ENCODE measurements at regions not wholly inside any gene's neighbourhood (a gene's known extent, or its start where the extent isn't known, plus 50 kb on each side); places are given as distances from the start of the nearest gene placed in this dataset.

DNA sequence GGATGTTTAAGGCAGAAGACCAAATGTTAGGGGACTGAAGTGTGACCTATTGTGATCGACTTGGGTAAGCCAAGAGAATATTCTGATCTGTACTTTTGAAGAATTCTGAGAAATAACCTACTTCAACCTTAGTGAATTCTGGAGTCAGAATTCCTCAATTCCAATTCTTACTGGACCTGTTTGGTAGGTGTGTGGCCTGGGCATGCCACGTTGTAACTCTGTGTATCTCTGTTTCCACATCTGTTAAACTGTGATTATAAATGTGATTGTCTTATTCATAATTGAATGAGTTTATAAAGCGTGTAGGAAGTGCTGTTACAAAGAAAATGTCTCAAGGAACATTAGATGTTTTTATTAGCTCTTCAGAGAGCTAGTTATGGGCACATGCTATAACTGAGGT, 64.5 kb downstream of the TUSC1 start:
- DNase-seq (ENCODE audit: low spot score in 2 of 2) = no peak
- H3K36me3 ChIP-seq (replicated peaks) = no peaks in the 10 kb centered on the region
- no peaks in the 10 kb centered on the region; the same call in 1 of the 2 replicates for H3K4me1 ChIP-seq
- no peak overlapping the region for H3K4me3 ChIP-seq
- H3K9me3 ChIP-seq = no peaks in the 10 kb centered on the region
- no peaks in the 10 kb centered on the region for H3K27me3 ChIP-seq (ENCODE audit: low read depth)
- in situ Hi-C loops (cut with MboI; ENCODE audit: low sequenced_read_pairs) = no loop called here

DNA sequence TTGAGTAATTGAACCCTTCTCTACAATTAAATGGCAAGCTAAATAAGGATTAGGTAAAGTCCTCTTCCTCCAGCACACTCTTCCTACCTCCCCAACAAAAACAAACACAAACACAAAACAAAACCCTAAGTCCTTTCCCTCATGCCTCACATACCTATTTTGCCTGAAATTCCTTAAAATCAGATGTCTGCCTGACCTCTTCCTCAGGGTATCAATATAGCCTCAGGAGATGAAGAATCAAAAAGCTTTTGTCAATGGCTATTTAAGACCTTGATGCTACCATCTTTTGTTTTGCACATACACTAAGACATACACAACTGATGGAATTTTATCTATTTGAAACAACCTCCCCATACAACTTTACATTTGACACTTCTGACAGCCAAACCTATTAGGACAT, 75.1 kb downstream of the TUSC1 start:
- no peak for DNase-seq (ENCODE audit: low spot score in 2 of 2)
- H3K4me3 ChIP-seq = no peak overlapping the region
- no peaks in the 10 kb centered on the region for H3K9me3 ChIP-seq
- no peaks in the 10 kb centered on the region for H3K4me1 ChIP-seq
- in situ Hi-C loops (cut with MboI; ENCODE audit: low sequenced_read_pairs) = no loop called here
- H3K36me3 ChIP-seq (replicated peaks) = no peaks in the 10 kb centered on the region
- no peaks in the 10 kb centered on the region for H3K27me3 ChIP-seq (ENCODE audit: low read depth)

DNA sequence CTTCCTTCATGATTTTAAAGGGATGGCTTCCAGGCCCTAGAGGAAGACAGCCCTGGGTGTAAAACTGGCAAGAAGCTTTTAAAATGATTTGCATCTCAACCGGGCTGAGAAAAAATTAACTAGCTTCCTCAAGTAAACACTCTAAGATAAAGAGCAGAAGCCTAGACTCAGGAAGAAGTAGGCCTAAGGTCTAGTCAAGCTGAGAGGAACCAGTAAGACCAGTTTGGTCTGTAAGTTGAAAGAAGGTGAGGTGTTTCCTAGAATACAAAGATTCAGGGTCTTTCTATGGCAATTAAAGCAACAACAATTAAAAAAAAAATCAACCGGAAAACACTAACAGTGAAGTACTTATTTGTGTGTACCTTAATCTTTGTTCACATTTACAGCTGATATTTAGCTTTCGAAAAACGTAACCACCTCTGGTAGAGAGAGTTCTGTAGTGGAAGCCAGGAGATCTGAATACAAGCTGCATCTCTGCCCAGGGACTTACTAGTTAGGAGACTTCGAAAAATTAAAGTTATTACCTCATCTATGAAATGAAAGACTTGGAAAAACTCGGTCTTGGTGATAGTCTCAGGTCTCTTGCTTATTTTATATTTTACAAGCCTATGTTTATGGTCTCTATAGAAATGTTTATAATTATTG, 75.7 kb downstream of the TUSC1 start:
- no peaks in the 10 kb centered on the region for H3K27me3 ChIP-seq (ENCODE audit: low read depth)
- no peak overlapping the region for H3K4me3 ChIP-seq
- H3K4me1 ChIP-seq = no peaks in the 10 kb centered on the region
- H3K9me3 ChIP-seq = no peaks in the 10 kb centered on the region; the same call in 1 of the 2 replicates
- no peak for DNase-seq (ENCODE audit: low spot score in 2 of 2)
- H3K36me3 ChIP-seq (replicated peaks) = no peaks in the 10 kb centered on the region
- in situ Hi-C loops (cut with MboI; ENCODE audit: low sequenced_read_pairs) = no loop called here

DNA sequence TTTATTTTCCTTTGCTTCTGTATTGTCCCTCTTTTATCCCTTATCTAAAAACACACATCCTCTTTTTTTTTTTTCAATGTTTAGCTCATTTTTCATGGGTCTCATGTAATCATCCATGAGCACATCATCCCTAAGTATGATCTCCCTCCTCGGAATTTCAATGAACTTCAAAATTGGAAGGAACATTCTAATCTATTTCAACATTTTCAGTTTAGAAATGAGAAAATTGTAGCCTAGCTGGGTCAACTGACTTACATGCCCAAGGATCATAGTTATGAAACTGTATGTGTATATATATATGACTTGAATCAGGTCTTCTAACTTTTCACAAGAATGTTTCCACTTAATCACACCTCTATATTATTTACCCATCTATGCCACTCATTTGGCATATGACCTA, 77.7 kb downstream of the TUSC1 start:
- in situ Hi-C loops (cut with MboI; ENCODE audit: low sequenced_read_pairs) = no loop called here
- Histone ChIP-seq H3K4me3 (no peak overlapping the region), H3K27me3 (ENCODE audit: low read depth) (no peaks in the 10 kb centered on the region), H3K36me3 (replicated peaks) (no peaks in the 10 kb centered on the region), H3K4me1 (no peaks in the 10 kb centered on the region), H3K9me3 (no peaks in the 10 kb centered on the region; the same call in 1 of the 2 replicates)
- DNase-seq (ENCODE audit: low spot score in 2 of 2) = no peak

DNA sequence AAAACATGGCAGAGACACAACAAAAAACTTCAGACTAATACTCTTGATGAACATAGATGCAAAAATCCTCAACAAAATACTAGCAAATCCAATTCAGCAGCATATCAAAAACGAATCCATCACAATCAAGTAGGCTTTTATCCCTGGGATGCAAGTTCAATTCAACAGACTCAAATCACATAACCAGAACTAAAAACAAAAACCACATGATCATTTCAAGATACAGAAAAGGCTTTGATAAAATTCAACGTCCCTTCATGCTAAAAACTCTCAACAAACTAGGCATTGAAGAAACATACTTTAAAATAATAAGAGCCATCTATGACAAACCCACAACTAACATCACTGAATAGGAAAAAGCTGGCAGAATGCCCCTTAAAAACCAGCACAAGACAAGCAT, 93.6 kb downstream of the TUSC1 start:
- DNase-seq (ENCODE audit: low spot score in 2 of 2) = no peak
- in situ Hi-C loops (cut with MboI; ENCODE audit: low sequenced_read_pairs) = no loop called here
- H3K27me3 ChIP-seq (ENCODE audit: low read depth) = no peaks in the 10 kb centered on the region
- H3K4me3 ChIP-seq = no peak overlapping the region
- 0 out of 2 replicates have a peak, but pooled peaks cover 2% of the 10 kb centered on the region for H3K9me3 ChIP-seq
- H3K4me1 ChIP-seq = no peaks in the 10 kb centered on the region
- no peaks in the 10 kb centered on the region for H3K36me3 ChIP-seq (replicated peaks)

DNA sequence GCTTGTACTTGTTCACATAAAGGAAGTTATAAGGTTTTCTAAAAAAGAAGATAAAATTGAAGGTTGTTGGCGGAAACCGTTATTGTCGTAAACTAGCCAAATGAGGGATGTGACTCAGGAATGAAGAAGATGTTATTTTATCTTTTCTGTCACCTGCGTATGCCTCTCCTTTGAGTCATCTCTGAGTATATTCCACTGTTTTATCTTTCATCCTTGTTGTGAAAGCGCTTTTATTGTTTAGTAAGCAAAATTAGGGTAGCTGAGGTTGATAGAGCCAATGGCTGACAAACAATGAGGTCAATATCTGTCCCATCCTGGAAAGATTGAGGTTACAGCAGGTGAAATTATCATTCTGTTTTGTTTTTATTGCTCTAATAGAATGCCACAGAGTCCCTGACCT, 105.0 kb downstream of the TUSC1 start:
- Histone ChIP-seq H3K4me3 (no peak overlapping the region), H3K4me1 (no peaks in the 10 kb centered on the region)

DNA sequence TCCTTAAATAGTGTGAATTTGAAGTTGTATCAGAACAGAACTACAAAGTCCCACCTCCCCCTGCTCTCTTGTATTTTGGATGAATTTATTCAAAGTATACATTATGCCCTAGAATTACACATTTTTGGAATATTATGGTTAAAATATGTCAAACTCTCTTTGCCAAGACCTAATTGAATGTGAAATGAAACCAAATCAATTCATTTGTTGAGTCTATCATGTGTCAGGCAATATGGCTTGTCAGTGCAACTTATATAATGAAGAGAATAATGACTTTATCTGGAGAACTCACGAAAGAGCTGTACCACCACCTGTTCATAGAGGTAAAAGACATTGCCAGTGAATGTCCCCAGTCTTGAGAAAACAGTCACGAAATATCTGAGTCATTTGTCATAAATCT, 106.8 kb downstream of the TUSC1 start:
- in situ Hi-C loops (cut with MboI; ENCODE audit: low sequenced_read_pairs) = no loop called here
- no peak for DNase-seq (ENCODE audit: low spot score in 2 of 2)

More for the DNA sequence above, 105.0 kb downstream of the TUSC1 start:
- in situ Hi-C loops (cut with MboI; ENCODE audit: low sequenced_read_pairs) = no loop called here
- Histone ChIP-seq H3K36me3 (replicated peaks) (no peaks in the 10 kb centered on the region), H3K27me3 (ENCODE audit: low read depth) (no peaks in the 10 kb centered on the region), H3K9me3 (no peaks in the 10 kb centered on the region)
- no peak for DNase-seq (ENCODE audit: low spot score in 2 of 2)

DNA sequence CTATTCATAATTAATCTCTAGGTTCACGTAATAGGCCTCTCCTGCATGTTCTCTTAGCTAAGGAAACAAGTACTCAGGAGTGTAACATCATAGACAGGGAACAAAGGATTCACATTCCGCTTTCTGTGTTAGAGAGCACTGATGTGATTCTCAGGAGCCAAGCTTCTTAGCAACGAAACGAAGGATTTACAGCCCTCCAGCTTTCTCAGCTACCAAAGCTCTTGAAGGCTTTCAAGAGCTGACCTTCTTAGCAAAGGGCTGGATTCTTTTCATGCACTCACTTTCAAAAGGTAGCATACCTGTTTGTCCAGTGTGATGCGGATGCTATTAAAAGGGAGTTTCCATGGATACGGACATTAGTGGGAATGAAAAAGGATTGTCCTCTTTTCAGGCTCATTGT, 107.4 kb downstream of the TUSC1 start:
- no peak for DNase-seq (ENCODE audit: low spot score in 2 of 2)
- Histone ChIP-seq H3K4me3 (no peak overlapping the region), H3K27me3 (ENCODE audit: low read depth) (no peaks in the 10 kb centered on the region), H3K36me3 (replicated peaks) (no peaks in the 10 kb centered on the region), H3K9me3 (no peaks in the 10 kb centered on the region), H3K4me1 (no peaks in the 10 kb centered on the region)
- in situ Hi-C loops (cut with MboI; ENCODE audit: low sequenced_read_pairs) = no loop called here

More for the DNA sequence above, 106.8 kb downstream of the TUSC1 start:
- Histone ChIP-seq H3K4me1 (no peaks in the 10 kb centered on the region), H3K9me3 (no peaks in the 10 kb centered on the region), H3K4me3 (no peak overlapping the region), H3K27me3 (ENCODE audit: low read depth) (no peaks in the 10 kb centered on the region), H3K36me3 (replicated peaks) (no peaks in the 10 kb centered on the region)

DNA sequence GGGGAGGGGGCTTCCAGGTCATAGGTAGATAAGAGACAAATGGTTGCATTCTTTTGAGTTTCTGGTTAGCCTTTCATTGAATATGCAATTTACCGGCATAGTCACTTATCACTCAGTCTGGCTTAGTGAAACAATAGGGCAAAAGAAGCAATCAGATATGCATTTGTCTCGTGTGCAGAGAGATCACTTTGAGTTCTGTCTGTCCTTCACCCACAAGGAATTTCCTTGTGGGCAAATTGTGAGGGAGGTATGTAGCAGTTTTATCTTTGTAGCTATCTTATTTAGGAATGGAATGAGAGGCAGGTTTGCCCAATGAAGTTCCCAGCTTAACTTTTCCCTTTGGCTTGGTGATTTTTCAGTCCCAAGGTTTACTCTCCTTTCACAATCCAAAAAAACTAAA, 116.1 kb downstream of the TUSC1 start:
- Histone ChIP-seq H3K27me3 (ENCODE audit: low read depth) (no peaks in the 10 kb centered on the region), H3K4me1 (no peaks in the 10 kb centered on the region), H3K9me3 (no peaks in the 10 kb centered on the region), H3K36me3 (replicated peaks) (no peaks in the 10 kb centered on the region), H3K4me3 (no peak overlapping the region)
- in situ Hi-C loops (cut with MboI; ENCODE audit: low sequenced_read_pairs) = no loop called here
- no peak for DNase-seq (ENCODE audit: low spot score in 2 of 2)

DNA sequence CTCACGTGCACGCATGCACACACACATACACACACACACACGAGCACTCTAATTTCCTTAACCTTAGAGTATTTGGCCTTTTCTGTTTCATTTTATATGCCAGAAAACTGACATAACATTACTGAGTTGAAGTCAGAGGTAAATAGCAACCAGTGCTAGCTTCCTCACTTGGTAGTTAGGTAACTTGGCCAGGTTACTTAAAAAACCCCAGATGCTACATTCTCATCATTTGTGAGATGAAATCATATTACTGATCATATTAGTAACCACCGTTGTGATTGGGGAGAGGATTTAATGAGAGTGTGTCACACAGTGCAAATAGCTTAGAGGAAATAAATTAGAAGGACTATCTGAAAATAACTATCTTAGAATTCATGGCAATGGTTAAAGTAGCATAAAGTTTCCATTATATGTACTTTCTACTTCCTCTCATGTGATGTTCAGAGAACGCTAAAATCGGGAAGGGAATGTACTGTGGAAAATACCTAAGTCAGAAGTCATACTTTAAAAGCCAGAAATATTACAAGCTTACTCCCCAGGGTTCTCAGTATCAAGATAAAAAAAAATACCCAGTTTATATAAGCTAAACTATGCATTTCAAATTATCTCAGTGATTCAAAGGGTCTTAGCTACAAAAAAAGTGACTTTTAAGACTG, 120.5 kb downstream of the TUSC1 start:
- Histone ChIP-seq H3K4me3 (no peak overlapping the region), H3K36me3 (replicated peaks) (no peaks in the 10 kb centered on the region), H3K9me3 (no peaks in the 10 kb centered on the region), H3K4me1 (peaks cover 4% of the 10 kb centered on the region), H3K27me3 (ENCODE audit: low read depth) (no peaks in the 10 kb centered on the region)
- in situ Hi-C loops (cut with MboI; ENCODE audit: low sequenced_read_pairs) = no loop called here
- no peak for DNase-seq (ENCODE audit: low spot score in 2 of 2)

DNA sequence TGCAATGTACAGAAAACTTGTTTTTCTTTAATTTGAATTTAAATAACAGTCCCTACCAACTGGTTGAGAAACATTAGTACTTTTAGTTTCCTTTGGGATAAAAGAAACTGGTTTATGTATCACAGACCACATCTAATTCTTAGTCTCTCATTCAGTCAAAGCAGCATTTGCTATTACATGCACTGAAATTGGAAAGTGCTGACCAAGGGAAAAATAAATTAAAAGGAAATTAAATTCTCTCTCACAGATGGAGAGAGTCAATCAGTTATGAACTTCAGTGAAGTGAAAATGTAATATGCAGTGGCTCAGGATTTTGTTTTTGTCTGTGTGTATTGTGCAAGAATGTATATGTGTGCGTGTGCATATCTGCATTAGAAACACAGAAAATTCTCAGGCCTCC, 121.7 kb downstream of the TUSC1 start:
- no peaks in the 10 kb centered on the region for H3K27me3 ChIP-seq (ENCODE audit: low read depth)
- no peak overlapping the region for H3K4me3 ChIP-seq
- H3K9me3 ChIP-seq = no peaks in the 10 kb centered on the region
- DNase-seq (ENCODE audit: low spot score in 2 of 2) = no peak
- in situ Hi-C loops (cut with MboI; ENCODE audit: low sequenced_read_pairs) = no loop called here
- no peaks in the 10 kb centered on the region for H3K36me3 ChIP-seq (replicated peaks)
- peaks cover 4% of the 10 kb centered on the region for H3K4me1 ChIP-seq

DNA sequence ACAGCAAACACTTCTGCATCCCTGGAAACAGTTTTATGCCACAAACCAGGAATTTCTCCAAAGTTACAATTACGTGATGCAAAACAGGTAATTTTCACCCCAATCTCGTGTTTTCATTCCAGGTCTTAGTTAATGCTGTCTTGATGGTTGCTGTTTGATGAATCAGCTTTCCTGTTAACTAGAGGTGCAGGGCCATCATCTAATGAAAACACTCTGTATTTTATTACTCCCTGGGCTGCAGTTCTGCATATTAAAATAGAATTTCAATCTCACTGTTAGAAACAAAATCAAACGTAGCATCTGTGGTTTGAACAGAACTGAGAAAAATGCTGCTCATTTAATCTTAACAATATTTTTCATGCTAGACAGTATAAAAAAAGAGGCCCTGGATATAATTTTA, 129.4 kb downstream of the TUSC1 start:
- DNase-seq (ENCODE audit: low spot score in 2 of 2) = no peak
- no peaks in the 10 kb centered on the region for H3K36me3 ChIP-seq (replicated peaks)
- no peaks in the 10 kb centered on the region for H3K4me1 ChIP-seq
- in situ Hi-C loops (cut with MboI; ENCODE audit: low sequenced_read_pairs) = no loop called here
- no peak overlapping the region for H3K4me3 ChIP-seq
- no peaks in the 10 kb centered on the region for H3K9me3 ChIP-seq
- H3K27me3 ChIP-seq (ENCODE audit: low read depth) = no peaks in the 10 kb centered on the region

DNA sequence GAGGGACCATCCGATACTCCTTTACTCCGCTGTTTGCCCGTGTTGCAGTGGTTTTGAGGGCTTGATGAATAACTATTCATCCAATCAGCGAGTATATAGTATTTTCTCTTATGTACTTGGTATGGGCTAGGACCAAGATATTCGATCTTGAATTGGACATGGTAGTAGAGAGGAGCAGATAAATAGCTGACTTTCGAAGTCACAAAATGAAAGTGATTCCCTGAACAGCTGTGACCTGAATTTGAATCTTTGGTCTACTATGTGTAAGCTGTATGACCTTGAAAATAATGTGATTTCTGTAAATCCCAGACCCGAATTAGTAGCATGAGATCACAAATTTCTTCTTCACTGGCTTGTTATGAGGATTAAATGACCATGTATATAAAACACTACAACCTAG, 134.4 kb downstream of the TUSC1 start:
- in situ Hi-C loops (cut with MboI; ENCODE audit: low sequenced_read_pairs) = no loop called here
- Histone ChIP-seq H3K36me3 (replicated peaks) (no peaks in the 10 kb centered on the region), H3K27me3 (ENCODE audit: low read depth) (no peaks in the 10 kb centered on the region), H3K4me1 (no peaks in the 10 kb centered on the region), H3K9me3 (no peaks in the 10 kb centered on the region), H3K4me3 (no peak overlapping the region)
- no peak for DNase-seq (ENCODE audit: low spot score in 2 of 2)

DNA sequence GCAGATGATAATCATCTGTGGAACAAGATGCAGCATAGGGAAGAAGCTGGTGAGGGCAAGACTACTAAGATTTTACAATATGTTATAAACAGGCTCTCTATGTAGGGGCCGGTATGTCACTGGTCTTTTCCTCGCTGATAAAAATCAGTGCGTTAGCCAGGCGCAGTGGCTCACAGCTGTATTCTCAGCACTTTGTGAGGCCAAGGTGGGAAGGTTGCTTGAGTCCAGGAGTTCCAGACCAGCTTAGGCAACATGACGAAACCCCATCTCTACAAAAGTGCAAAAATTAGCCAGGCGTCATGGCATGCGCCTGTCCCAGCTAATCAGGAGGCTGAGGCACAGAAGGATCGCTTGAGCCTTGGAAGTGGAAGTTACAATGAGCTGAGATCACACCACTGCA, 135.9 kb downstream of the TUSC1 start:
- Histone ChIP-seq H3K4me3 (no peak overlapping the region), H3K36me3 (replicated peaks) (no peaks in the 10 kb centered on the region), H3K27me3 (ENCODE audit: low read depth) (no peaks in the 10 kb centered on the region), H3K4me1 (peaks cover 4% of the 10 kb centered on the region; the same call in 1 of the 2 replicates), H3K9me3 (no peaks in the 10 kb centered on the region)
- in situ Hi-C loops (cut with MboI; ENCODE audit: low sequenced_read_pairs) = no loop called here
- no peak for DNase-seq (ENCODE audit: low spot score in 2 of 2)
